GM18907 (cell line): ENCODE measurements at regions not wholly inside any gene's neighbourhood (a gene's known extent, or its start where the extent isn't known, plus 50 kb on each side); places are given as distances from the start of the nearest gene placed in this dataset.
"Not testable (repeated sequence)": the region's sequence is repeated elsewhere in the genome, so short reads cannot be mapped to it uniquely, and the experiment has no call there.

ENCODE experiments used
- ATAC-seq: cut with Tn5 transposase; IDR thresholded peaks from one replicate; pipeline ENCODE4 v1.9.1; 2021; ENCODE audit warnings: mild to moderate bottlenecking, moderate library complexity; ENCODE audit not compliant: unreplicated experiment

DNA sequence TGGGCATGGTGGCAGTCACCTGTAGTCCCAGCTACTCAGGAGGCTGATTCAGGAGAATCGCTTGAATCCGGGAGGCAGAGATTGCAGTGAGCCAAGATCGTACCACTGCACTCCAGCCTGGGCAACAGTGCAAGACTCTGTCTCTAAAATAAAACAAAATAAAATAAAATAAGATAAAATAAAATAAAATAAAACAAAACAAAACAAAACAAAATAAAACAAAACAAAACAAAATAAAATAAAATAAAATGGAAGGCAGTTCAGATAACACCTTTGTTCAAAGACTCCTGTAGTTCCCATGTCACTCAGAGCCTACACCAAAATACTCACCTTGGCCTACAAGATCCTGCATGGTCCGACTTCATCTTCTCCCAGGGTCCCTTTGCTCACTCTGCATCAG, 61.3 kb downstream of the SYF2 start:
- not testable (repeated sequence) for ATAC-seq

DNA sequence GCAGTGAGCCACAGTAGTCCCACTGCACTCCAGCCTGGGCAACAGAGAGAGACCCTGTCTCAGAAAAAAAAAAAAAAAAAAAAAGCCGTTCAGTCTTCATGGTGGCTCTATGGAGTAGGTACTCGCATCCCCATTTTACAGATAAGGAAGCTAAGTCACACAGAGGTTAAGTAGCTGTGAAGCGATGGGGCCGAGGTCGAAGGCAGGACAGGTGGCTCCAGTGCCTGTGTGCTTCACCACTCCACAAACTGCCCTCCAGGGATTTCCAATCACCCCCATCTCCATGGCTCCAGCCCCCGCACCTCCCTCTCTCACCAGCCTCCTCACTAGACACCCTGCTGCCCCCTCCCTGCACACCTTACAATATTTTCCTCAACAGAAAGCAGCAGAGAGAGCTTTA, 61.9 kb downstream of the SYF2 start:
- no peak for ATAC-seq

DNA sequence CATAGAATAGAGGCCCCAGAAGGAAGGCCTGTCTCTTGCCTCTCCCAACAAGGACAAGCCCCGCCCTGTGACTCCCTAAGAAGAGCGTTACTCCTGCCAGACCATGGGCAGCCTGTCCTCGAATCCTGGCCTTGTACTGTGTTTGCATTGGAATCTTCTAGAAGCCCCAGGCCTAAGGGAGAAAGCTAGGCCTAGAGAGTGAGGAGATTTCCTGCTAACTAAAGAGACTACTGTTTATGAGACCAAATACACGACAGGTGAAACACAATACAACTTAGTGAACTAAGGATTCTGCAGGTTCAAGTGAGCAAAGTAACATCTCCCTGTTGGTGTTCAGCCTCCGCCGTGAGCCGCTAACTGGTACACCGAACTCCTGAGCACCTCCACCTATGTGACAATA, 62.7 kb downstream of the SYF2 start:
- ATAC-seq, result no peak

GRCh38 chr1:25169168-25169567, 63.1 kb downstream of the SYF2 start:
- no peak for ATAC-seq

DNA sequence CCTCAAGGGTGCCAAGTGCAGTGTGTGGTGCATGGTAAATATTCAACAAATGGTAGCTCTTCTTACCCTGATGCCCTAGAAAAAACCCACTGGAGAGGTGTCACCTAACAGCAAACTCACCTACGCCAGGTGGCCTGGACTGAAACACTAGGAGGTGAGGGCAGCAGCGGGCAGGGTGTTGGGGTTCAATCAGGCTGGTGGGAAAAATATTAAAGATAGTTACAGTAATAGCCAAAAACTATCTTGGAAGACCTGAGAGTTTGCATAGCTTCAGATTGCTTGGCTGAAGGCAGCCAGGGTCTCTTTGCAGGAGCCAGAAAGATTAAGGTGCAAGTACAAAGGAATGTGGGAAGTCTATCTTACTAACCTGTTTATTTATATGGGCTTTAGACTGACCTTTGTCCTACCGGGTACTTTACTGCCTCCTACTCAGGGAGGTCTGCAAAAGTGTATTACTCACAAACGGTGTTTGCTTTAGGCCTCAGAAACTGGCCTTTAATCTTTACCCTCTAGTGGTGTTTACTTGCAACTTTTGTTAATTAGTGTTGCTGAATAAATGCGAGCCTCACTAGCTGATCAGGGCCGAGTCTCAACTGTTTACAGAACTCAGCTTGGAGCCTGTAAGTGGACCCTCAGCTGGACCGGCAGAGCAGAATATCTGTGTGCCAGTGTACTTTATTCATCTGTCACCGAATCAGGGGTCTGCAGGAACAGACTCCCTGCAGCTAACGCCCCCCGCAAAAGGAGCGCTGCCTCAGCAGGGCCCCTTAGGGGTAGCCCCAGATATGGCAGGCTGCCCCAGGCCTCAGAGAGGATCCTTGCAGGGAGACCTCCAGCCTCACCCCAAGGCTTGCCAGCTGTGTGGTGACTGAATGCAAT, 63.9 kb downstream of the SYF2 start:
- no peak for ATAC-seq

- ATAC-seq, result no peak
Observed at GRCh38 chr1:25167269-25168192, 64.8 kb downstream of the SYF2 start.

GRCh38 chr1:25166847-25167246, 65.5 kb downstream of the SYF2 start:
- no peak for ATAC-seq

DNA sequence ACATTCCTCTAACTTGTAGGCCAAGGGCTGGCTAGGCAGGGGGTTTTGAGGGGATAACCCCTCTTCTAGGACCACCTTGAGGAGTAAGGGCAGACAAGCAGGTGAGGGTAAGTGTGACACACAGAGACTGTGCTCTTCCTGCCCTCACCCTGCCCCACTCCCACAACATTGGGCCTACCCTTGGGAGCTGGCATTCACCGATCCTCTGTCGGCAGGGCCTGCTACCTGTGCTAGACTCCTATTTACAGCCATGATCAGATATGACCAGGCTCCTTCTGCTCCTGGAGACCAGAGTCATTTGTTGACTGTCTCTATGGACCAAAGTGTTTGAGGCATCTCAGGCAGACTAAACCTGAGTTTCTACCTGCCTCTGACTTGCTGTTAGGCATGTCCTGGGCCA, 68.3 kb downstream of the SYF2 start:
- ATAC-seq, result no peak

DNA sequence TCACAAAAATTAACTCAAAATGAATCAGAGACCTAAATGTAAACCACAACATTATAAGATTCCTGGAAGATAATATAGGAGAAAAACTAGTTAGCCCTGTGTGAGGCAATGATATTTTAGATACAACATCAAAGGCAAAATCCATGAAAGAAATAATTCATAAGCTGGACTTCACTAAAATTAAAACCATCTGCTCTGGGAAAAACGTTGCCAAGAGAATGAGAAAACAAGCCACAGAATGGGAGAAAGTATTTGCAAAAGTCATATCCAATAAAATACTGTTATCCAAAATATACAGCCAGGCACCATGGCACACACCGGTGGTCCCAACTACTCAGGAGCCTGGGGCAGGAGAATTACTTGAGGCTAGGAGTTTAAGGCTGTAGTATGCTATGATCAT, 70.3 kb downstream of the SYF2 start:
- ATAC-seq, result no peak

DNA sequence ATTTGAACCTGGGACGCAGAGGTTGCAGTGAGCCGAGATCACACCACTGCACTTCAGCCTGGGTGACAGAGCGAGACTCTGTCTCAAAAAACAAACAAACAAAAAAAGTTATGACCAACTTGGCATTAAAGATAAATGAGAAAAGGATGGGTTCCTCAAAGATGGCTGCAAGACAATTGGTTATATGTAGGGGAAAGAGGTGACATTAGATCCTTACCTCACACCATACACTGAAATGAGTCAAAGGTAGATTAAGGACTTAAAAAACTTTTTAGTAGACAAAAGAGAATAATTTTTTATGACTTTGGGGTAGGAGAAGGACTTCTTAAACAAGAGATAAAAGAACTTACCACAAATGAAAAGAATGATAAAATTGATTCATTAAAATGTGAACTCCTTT, 74.5 kb downstream of the SYF2 start:
- ATAC-seq, result no peak

DNA sequence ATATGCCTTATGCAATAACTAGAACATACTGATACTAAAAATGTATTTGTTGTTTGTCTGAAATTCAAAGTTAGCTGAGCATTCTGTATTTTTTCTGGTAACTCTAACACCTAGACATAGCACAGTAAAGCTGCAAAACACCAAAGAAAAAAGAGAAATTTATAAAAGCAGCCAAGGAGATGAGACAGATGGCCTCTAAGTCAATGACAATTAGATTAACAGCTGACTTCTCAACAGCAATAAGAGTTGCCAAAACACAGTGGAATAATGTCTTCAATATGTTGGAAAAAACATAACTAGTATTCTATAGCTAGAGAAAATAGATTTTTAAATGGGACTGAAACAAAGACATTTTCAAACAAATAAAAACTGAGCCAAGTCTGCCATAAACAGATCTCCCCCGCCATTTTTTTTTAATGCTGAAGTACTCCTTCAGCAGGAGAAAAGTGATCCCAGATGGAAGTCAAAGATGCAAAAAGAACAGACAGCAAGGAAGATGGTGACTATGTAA, 81.3 kb downstream of the SYF2 start:
- no peak for ATAC-seq

- ATAC-seq, result no peak
Observed at GRCh38 chr1:25148673-25149300, 83.5 kb downstream of the SYF2 start.

- no peak for ATAC-seq
Observed at GRCh38 chr1:25146451-25146855, 85.8 kb downstream of the SYF2 start.

DNA sequence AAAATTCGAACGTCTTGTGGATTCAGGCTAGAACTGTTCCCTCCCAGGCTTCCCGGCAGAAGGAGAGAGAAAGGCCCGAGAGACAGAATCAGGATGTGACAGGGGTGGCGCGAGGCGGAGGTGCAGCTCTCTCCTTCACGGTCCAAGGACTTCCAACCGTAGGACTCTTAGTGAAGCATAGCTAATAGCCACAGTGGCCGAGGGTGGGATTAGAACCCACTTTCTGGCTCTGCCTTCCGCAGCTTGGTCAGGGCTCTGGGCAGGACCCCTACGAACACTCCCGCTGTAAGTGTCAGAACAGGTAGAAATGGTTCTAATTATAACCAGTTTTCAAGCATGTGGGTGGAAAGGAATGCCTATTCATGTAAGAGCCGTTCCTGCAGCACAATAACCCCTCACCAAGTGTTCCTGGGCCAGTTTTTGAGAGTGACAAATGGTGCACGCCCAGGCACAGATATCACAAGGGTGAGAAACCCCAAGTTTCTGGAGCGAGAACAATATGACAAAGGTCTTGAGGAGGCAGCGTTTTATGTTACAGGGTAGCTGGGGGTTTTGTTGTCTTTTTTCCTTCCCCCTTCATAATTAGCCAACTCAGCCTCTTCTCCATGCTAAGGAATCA, 86.4 kb downstream of the SYF2 start:
- ATAC-seq, result no peak

GRCh38 chr1:25140073-25140797, 92.1 kb downstream of the SYF2 start:
- ATAC-seq, result peak; percentile 82

- ATAC-seq, result no peak
Observed at GRCh38 chr1:25137521-25138395, 94.5 kb downstream of the SYF2 start.

DNA sequence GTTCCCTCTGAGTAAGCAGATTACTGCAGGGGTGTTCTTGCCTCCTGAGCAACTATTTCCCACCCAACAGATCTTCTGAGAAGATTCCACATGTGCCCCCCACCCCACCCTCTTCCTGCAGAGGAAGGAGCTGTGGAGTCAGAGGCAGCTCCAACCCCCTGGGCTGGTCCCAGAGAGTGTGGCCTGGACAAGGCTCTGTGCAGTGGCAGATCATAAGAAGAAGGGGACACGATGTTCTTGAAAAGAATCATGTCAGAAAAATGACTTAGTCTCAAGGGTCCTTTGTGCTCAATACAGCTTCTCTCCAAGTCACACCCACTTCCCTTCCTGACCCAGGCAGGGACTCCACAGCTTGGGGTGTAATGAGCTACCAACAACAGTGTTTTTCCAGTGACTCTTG, 95.2 kb downstream of the SYF2 start:
- ATAC-seq, result no peak

GRCh38 chr1:25135909-25136308, 96.4 kb downstream of the SYF2 start:
- no peak for ATAC-seq

DNA sequence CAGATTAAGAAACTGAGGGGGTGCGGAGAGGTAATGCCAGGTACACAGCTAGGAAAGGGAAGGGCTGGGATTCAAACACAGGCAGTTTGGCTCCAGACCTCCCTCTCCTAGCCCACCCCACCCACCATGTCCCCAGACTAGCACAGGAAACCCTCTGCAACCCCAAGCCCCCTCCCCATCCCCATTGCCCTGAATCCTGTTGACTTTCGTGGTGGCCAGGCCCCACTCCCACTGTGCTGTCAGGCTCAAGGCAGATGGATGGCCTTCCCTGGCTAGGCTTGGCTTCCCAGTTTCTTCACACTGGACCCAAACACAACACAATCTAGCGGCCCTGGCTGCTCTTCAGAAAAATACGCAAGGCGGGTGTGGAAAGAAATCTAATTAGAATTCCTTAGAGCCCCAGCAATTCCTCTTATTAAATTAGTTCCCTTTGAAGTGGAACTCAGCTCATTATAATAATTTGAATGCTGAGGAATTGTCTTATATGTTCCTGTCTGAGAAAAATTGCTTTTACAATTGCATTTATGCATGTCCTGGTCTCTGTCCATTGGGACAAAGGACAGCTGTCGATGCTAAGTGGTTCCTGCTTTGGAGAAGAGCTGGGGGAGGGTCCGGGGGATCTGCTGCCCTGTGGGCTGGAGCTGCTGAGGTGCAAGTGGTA, 97.4 kb downstream of the SYF2 start:
- ATAC-seq, result no peak
